DMS153 treated with DMSO at 0.1 percent for 48 hours (cell line): ENCODE measurements at regions not wholly inside any gene's neighbourhood (a gene's known extent, or its start where the extent isn't known, plus 50 kb on each side); places are given as distances from the start of the nearest gene placed in this dataset.
"Not testable (repeated sequence)": the region's sequence is repeated elsewhere in the genome, so short reads cannot be mapped to it uniquely, and the experiment has no call there.

ENCODE experiments used
- DNase-seq: peaks from one replicate; lab custom pipeline; 2025; ENCODE audit not compliant: unreplicated experiment; lab: John Stamatoyannopoulos, UW

DNA sequence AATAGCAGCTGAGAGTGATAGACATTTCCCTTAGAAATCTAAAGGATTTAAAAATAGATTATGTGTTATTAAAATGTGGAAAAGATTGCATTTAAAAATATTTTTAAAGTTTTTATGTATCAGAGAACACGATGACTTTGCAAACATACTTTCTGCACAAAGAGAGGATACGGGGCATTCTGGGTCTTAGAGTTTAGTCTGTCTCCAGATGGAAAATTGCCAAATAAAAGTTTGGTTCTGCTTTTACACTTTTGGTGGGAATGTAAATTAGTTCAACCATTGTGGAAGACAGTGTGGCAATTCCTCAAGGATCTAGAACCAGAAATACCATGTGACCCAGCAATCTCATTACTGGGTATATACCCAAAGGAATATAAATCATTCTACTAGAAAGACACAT is 355.2 kb downstream of the NDFIP2 start:
- not testable (repeated sequence) for DNase-seq

DNA sequence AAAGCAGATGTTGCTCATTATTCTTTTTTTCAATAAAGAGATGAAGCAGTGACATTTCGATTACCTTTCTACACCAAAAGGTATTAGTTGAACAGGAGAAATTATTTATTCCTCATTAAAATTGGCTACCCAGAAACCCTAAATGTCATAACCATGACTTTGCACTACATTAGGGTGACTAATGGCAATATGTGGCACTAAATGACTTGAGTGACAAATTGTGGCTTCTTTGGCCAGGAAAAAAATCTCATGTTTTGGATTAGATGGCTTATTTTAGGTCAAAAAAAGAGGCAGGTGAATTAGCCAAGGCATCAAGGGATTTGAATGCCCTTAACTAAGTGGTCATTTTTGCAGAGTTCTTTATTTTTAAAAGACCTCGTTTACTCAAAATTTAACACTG is 353.9 kb downstream of the NDFIP2 start:
- no peak for DNase-seq

DNA sequence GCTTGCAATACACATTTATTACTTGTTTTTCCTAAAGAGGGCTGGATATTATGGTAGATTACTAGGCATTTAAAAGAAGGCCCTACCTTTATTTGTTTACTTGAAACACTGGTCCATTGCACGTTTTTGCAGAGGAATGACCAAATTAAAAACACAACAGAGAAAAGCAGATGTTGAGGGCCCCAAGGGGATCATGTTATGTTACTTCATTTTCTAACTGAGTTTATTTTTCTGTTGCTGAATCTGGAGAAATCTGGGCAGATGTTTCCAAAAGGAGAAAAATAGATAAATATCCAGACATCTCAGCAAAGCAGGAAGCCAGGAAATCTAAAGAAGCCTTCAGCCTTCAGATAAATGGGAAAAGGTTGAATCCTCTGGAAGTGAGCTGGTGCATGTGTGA is 353.0 kb downstream of the NDFIP2 start:
- DNase-seq, result no peak

DNA sequence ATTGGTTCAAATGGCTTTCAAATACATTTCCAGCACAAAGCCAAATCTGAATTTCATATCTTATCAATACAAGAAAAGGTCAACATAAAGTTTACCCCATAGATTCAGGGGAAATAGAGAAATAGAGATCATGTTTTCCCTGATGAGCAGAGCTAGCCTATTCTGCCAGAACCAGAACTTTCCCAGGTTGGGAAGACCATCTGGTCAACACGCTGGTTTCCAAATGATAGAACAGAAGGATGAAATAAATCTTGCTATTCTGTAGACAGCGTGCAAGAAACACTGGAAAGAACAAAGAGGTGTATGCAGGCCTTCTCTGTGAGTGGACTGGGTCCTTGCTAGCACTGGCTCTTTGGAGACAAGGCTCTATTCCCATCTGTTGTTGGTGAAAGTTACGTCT is 350.6 kb downstream of the NDFIP2 start:
- no peak for DNase-seq

DNA sequence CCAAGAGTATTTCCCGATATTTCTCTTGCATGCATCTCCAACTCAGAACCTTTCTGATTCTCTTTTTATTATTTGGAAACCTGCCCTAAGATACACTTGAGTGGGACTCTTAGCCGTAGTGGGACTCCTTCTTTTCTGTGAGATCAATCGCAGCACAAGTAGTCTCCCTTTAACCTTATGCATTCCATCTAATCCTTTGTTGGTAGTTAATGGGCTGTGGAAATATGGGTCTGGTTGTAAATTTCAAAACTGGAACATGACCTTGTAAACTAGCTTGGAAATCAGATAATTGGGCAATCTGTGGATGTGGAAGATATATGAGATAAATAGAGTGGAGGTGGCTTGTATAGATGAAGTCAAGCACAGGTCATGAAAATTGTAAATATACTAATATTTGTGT is 350.0 kb downstream of the NDFIP2 start:
- DNase-seq, result no peak

DNA sequence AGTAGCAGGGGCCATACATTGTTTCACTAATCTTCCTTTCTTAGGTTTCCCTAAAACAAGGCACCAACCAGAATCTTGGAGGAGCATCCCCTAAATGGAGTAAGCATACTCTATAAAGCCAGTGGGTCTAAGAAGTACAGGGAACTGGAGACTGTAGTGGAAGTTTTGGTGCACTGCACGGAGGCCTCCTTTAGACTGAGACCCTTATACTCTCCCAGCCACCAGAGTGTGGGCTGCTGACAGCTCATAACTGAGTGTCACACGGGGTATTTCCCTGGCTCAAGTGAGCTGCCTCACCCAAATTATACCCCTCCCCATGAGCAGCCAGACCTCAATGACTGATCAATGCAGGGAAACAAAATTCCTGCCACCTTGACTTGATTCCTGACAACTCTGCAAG is 349.5 kb downstream of the NDFIP2 start:
- no peak for DNase-seq

DNA sequence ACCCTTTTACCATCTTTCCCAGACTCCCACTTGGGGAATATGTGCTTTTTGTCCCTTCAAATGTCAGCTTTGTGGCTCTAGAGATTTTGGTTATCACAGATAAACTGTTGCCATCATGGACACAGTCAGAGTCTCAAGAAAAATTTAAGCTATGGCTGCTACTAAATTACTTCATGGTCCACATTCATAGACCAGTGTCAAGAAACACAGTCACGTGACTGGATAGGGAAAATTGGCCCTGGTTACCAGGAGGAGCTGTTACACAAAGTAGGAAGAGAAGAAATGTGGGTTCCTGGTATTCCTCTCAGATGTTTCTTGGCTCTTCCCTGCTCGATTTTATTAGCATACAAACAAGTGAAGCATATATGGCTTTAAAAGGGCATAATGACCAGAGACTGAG is 348.9 kb downstream of the NDFIP2 start:
- no peak for DNase-seq

DNA sequence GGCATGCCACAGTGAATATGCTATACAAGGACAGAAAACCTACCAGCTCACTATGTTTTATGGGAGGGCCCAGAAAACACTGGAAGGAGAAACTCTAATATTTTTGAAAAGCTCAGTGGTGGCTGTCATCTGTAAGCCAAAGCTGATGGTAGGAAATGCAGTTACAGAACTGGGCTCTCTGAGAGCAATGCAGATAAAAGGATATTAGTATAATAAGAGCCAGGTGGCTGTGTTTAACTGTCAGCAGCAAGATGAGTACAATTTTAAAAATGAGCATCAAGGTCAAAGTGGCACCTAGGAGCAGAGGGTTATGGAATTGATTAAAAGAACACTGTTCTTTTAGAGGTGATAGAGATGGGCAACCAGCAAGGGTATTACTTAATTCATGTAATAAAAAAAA is 345.0 kb downstream of the NDFIP2 start:
- no peak for DNase-seq

DNA sequence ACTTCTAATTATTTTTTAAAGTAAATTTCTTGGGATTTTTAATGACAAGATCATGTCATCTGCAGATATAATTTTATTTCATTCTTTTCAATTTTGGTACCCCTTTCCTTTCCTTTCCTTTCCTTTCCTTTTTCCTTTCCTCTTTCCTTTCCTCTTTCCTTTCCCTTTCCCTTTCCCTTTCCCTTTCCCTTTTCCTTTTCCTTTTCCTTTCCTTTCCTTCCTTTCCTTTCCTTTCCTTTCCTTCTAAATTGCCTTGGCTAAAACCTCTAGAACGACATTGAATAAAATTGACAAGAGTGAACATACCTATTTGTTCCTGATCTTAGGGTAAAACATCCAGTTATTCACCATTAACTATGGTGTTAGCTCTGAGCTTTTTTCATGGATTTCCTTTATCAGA is 334.1 kb downstream of the NDFIP2 start:
- no peak for DNase-seq

DNA sequence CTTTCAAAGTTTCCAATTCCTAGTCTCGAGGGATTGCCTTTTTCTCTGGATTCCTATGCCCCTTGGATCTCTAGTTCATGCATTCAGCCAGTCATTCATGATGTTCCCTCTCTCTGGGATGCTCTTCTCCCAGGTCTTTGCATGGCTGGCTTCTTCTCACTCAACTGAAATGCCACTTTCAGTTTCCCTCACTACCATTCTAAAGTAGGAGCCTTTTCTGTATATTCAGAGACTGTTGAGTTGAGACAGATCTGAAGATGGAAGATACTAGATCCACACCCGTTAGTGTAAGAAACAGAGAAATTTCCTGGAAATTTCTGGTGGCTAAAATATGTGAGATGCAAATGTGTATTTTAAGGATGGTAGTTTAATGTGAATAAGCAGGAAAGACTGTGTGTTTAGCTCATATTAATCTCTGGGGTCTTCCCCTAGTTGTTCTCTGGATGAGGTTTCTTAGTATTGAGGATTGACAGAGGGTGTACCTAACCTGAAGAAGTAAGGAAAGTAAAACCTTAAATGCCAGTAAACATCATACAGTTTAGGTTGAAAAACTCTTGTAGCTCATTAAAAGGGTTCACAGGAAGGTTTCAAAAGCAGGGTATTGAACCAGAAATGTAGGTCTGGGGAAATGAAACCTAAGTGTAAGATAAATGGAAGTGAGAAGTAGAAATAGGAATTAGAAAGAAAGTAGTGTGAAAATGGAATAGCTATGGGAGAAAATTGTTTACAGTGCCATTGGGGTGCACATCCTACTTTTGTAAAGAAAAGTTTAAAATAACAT is 331.3 kb downstream of the NDFIP2 start:
- DNase-seq, result no peak

DNA sequence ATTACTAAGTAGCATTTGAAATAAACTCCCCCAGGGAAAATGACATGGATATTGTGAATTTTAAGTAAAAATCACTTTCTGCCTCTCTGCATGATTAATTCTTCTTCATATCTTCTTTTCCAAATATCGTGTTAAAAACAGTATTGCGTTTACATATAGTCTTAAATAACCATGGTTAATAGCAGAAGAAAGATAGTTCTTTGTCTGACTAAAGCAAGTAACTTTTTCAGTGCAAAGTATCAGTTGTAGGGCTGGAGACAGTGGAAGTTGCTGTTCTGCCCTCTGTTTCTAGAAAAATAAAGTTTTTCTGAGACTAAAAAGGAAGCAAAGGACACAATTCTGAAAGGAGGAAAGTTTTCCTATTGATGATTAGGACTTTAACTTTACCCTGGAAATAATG is 330.2 kb downstream of the NDFIP2 start:
- DNase-seq, result no peak

DNA sequence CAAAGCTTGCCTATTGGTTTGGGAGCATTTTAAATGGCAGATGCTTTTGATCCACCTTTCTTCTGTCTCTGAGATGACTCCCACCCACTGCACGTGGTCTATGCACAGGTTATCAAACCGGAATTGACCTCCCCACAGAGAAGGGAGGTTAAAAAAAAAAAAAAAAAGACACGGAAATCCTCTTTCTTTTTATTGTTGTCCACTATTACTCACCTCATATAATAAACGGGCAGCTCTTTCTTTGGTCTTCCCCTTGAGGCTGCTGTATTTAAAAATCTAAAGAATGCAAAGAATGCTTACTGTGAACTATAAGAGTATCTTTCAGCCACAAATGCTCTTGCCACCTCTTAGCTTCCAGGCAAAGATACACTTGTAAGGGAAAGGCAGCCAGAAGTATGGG is 329.7 kb downstream of the NDFIP2 start:
- DNase-seq, result no peak

DNA sequence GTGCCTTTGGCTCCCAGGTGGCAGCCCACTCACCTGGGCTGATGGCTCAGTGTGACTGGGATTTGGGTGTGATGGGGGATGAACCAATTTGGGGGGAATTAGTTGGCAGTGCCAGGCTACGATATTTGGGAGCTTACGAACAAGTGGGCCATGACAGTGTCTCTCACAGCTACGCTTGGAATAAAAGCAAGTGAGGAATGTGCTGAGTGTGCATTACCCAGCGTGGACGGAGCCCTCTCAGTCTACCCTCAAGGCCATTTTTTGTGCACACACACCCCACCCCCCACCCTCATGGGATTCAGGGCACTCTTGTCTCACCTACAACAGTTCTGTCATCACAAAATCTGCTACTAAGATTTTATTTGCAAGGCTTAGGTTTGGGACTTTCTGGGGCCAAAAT is 329.1 kb downstream of the NDFIP2 start:
- DNase-seq, result no peak

DNA sequence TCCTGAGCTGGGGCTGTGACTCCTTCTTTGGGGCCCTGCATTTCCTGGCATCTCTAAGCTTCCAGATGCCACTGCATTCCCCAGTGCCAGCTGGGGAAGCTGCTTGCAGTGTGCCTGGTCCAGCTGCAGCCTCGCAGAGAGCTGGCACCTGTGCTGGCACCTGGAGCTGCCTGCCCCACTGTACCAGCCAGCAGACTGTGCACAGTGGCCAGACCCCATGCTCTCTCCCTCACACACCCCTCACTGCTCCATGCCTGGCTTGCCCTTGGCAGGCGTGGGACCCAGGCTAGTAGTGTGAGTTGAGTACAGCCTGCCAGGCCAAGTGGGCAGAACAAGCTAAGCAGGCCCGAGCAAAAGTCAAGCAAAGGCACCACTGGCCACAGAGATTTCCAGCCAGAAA is 327.5 kb downstream of the NDFIP2 start:
- no peak for DNase-seq

DNA sequence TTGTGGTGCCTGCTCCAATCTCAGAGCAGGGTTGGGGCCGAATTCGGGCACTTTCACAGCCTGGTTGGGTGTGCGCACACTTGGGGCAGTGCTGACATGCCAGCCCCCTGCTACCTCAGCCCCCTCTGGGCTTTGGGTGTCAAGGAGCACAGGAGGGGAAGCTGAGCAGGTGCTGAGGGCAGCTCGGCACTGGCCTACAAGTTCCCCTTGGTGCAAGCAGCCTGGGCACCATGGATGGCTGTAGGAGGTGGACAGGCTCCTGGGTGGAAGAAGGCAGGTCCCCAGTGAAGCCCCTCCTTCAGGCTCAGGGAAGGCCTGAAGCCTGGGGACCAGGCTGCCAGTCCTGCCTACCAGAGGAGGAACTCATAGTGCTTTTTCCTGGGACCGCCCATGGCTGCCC is 326.6 kb downstream of the NDFIP2 start:
- no peak for DNase-seq

DNA sequence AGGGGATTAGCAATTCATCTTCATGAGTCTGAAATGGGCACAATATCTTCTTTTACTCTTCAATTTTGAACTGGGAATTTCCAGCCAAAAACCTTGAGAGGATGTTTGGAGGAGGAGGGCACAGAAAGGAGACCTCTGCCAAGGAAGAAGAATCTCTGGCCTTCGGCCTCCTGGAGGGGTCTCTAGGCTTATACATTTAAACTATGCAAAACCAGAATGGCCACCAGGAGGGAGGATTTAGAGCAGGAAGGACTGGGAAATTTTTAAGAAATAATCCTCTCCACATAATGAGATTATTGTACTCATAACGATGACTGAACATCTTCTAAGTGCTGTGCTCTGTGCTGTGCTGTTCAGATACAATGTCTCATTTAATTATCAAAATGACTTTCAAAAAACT is 325.9 kb downstream of the NDFIP2 start:
- no peak for DNase-seq

DNA sequence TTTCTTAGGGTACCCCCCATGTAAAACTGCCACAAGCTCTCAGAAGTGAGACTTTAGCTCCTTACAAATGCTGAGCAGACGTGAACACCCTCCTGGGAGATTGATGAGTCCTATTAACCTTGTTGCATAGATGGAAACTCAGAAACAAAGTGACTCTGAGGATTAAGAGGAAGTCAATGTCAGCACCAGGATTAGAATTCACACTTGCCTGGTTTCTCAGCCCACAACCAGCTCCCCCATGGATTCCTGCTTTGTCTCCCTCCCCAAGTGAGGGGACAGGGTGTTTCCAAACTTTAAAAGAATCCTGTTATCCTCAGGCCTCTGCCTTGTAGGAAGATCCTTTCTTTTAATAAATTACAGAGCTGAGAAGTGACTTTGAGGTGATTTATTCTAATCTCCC is 324.4 kb downstream of the NDFIP2 start:
- DNase-seq, result no peak

DNA sequence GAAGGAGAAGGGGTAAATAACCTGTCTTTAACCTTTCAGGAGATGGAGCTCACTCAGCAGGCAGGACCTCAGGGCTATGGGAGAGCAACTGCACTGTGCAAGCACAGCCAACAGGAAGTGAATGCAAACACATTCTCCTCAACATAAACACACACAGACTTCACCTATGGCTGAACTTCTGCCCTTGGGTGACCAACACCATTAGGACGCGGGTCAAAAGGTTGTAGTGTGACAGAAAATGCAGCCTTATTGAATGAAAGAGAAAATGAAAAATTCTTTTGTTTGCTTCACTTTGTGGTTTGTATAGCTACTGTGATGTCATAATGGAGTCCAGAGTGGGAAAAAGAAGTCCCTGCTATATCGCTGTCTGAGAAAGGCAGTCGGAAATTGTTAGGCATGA is 323.0 kb downstream of the NDFIP2 start:
- DNase-seq, result peak; percentile 36

DNA sequence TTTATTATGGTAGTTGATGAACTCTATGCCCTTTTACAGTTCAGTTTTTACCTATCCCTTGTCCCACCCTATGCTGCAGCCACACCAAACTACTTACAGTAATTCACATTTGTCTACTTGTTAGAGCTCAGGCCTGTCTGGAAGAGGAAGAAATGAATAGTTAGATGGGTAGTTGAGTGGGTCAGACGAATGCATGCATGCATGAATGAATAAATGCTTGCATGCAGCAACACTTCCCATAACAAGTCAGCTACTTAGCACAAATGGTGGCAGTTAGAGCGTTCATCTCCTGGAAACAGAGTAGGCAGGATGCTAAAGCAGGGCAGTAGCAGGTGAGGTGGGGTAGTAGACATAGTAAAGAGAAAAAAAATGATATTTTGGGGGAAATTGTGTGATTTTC is 322.3 kb downstream of the NDFIP2 start:
- DNase-seq, result no peak

DNA sequence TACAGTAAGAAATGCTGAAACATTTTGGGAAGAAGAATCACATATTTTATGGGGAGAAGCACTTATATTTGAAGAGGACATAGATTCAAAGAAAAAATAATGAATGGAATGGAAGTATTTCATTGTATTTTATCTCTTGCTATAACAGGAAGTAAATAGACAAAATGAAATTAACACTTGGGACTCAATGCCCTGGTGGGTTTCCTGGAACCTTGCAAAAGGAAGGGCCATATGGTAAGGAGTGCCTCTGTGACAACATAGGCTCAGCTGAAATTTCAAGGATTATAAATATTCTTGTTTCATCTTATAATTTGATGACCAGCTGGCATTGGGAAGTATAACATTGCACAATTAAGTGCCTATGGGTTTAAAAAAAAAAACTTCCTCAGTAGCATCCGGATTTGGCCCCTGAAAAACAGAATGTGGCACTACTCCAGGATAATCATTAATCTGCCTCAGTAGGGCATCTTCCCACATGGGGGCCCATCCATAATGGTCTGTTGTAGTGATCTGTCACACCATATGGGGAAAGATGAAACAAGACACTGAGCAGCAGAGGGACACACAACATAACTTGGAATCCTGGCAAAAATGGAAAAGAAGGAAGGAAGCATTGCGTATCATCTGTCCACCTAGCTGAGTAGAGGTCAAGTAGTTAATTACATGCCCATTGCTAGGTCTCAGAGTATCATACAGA is 321.6 kb downstream of the NDFIP2 start:
- DNase-seq, result no peak

DNA sequence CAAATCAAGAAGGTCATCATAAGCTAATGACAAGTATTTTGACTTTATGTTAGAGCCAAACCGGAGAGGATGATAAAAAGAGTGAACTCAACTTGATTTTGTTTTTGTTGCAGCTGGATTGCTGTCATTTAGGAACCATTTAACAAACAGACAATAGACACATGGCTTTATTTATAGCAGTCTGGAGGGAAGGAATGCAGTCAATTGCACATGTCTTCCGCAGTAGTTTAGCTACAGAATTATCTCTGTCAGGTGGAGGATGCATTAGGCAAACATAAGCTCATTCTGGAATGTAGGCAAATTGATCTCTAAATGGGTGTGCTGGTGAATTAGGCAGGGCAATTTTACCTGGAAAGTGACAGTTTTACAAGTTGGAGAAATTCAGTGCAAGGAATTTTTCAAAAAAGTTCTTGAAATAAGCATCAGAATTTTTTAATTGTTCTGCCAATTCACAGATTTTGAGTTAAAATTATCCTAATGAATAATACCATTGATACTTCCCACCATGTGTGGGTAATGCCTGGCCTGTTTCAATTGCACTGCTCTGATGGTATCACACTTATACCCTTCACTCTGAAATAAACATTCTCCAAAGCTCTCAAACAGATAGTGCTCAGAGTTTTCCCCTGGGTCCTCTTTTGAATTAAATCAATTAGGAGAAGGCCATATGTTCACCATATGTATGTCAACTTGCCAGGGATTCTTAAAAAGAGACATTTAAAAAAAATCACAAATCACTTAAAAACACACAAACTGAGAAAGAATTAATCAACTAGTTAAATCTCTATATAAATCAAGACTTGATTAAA is 318.3 kb downstream of the NDFIP2 start:
- no peak for DNase-seq

DNA sequence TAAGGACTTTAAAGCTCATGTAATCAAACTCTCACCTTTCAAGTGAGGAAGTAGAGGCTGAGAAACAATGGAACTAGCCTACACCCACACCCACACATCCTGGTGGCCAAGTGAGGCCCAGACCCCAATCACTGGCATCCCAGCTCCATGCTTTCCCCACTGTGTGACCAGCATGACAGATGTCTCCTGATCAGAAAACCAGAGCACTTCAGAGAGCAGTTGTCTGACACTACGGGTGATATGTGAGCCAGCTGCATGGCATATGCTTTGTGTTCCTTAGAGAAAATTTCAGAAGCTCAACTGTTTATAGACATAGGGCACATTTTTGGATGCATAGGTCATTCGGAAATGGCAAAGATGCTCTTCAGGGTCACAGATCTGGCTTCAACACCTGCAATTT is 315.2 kb downstream of the NDFIP2 start:
- DNase-seq, result no peak
